ENCODE measurements at regions not wholly inside any gene's neighbourhood (a gene's known extent, or its start where the extent isn't known, plus 50 kb on each side); places are given as distances from the start of the nearest gene placed in this dataset.

GRCh38 chr10:117640406-117640805 is 97.9 kb downstream of the EMX2 start:
- H3K4me2 ChIP-seq (ENCODE audit: insufficient read depth, low read length) = no peak overlapping the region
- H3K79me2 ChIP-seq (ENCODE audit: insufficient read depth, low read length) = no peaks in the 10 kb centered on the region
- H3K4me3 ChIP-seq (ENCODE audit: insufficient read depth, low read length) = no peak overlapping the region
- H3K27me3 ChIP-seq (ENCODE audit: insufficient read depth, low read length) = peaks cover 3% of the 10 kb centered on the region
- H4K20me1 ChIP-seq (ENCODE audit: insufficient read depth, low read length) = no peaks in the 10 kb centered on the region
- no peak for TF ChIP-seq CTCF (IDR thresholded peaks at IDR 0.05; ENCODE audit: extremely low read depth, low read depth, low read length)
- no peak overlapping the region for H2AFZ ChIP-seq (ENCODE audit: low read length)
- no peaks in the 10 kb centered on the region for H3K4me1 ChIP-seq (ENCODE audit: insufficient read depth, low read length)
- no peaks in the 10 kb centered on the region for H3K36me3 ChIP-seq (ENCODE audit: insufficient read depth, low read length)
- no peak for DNase-seq (ENCODE audit: insufficient read length, low spot score, missing footprints)
- no peak overlapping the region for H3K27ac ChIP-seq (ENCODE audit: low read depth, low read length)
- H3K9me3 ChIP-seq (ENCODE audit: low read depth, low read length) = no peaks in the 10 kb centered on the region

GRCh38 chr10:117646718-117647117 is 104.2 kb downstream of the EMX2 start:
- H3K4me3 ChIP-seq (ENCODE audit: insufficient read depth, low read length) = no peak overlapping the region
- H3K36me3 ChIP-seq (ENCODE audit: insufficient read depth, low read length) = no peaks in the 10 kb centered on the region
- DNase-seq (ENCODE audit: insufficient read length, low spot score, missing footprints) = no peak
- no peaks in the 10 kb centered on the region for H4K20me1 ChIP-seq (ENCODE audit: insufficient read depth, low read length)
- H3K27ac ChIP-seq (ENCODE audit: low read depth, low read length) = no peak overlapping the region
- H3K4me1 ChIP-seq (ENCODE audit: insufficient read depth, low read length) = no peaks in the 10 kb centered on the region
- H3K79me2 ChIP-seq (ENCODE audit: insufficient read depth, low read length) = no peaks in the 10 kb centered on the region
- no peak overlapping the region for H3K4me2 ChIP-seq (ENCODE audit: insufficient read depth, low read length)
- no peaks in the 10 kb centered on the region for H3K9me3 ChIP-seq (ENCODE audit: low read depth, low read length)
- no peak for TF ChIP-seq CTCF (IDR thresholded peaks at IDR 0.05; ENCODE audit: extremely low read depth, low read depth, low read length)
- H3K27me3 ChIP-seq (ENCODE audit: insufficient read depth, low read length) = no peaks in the 10 kb centered on the region
- no peak overlapping the region for H2AFZ ChIP-seq (ENCODE audit: low read length)

GRCh38 chr10:117647306-117647705 is 104.8 kb downstream of the EMX2 start:
- Histone ChIP-seq H3K79me2 (ENCODE audit: insufficient read depth, low read length) (no peaks in the 10 kb centered on the region), H3K4me1 (ENCODE audit: insufficient read depth, low read length) (no peaks in the 10 kb centered on the region), H2AFZ (ENCODE audit: low read length) (no peak overlapping the region), H3K27me3 (ENCODE audit: insufficient read depth, low read length) (no peaks in the 10 kb centered on the region), H3K27ac (ENCODE audit: low read depth, low read length) (no peak overlapping the region), H4K20me1 (ENCODE audit: insufficient read depth, low read length) (no peaks in the 10 kb centered on the region), H3K4me2 (ENCODE audit: insufficient read depth, low read length) (no peak overlapping the region), H3K4me3 (ENCODE audit: insufficient read depth, low read length) (no peak overlapping the region), H3K36me3 (ENCODE audit: insufficient read depth, low read length) (no peaks in the 10 kb centered on the region), H3K9me3 (ENCODE audit: low read depth, low read length) (no peaks in the 10 kb centered on the region)
- no peak for DNase-seq (ENCODE audit: insufficient read length, low spot score, missing footprints)
- TF ChIP-seq CTCF (IDR thresholded peaks at IDR 0.05; ENCODE audit: extremely low read depth, low read depth, low read length) = no peak

GRCh38 chr10:117651121-117651520 is 108.6 kb downstream of the EMX2 start:
- no peak for DNase-seq (ENCODE audit: insufficient read length, low spot score, missing footprints)
- Histone ChIP-seq H3K4me1 (ENCODE audit: insufficient read depth, low read length) (peaks cover 5% of the 10 kb centered on the region), H3K27ac (ENCODE audit: low read depth, low read length) (no peak overlapping the region), H3K79me2 (ENCODE audit: insufficient read depth, low read length) (no peaks in the 10 kb centered on the region), H3K36me3 (ENCODE audit: insufficient read depth, low read length) (no peaks in the 10 kb centered on the region), H3K4me3 (ENCODE audit: insufficient read depth, low read length) (no peak overlapping the region), H3K4me2 (ENCODE audit: insufficient read depth, low read length) (no peak overlapping the region), H3K9me3 (ENCODE audit: low read depth, low read length) (no peaks in the 10 kb centered on the region), H3K27me3 (ENCODE audit: insufficient read depth, low read length) (no peaks in the 10 kb centered on the region), H4K20me1 (ENCODE audit: insufficient read depth, low read length) (no peaks in the 10 kb centered on the region), H2AFZ (ENCODE audit: low read length) (no peak overlapping the region)
- no peak for TF ChIP-seq CTCF (IDR thresholded peaks at IDR 0.05; ENCODE audit: extremely low read depth, low read depth, low read length)

Measured in osteoblast (primary cell).